HG03378 (cell line): ENCODE measurements at regions not wholly inside any gene's neighbourhood (a gene's known extent, or its start where the extent isn't known, plus 50 kb on each side); places are given as distances from the start of the nearest gene placed in this dataset.

Experiments
- ATAC-seq: cut with Tn5 transposase; IDR thresholded peaks from one replicate; pipeline ENCODE4 v1.9.1; 2021; ENCODE audit warnings: mild to moderate bottlenecking, moderate library complexity; ENCODE audit not compliant: unreplicated experiment

DNA sequence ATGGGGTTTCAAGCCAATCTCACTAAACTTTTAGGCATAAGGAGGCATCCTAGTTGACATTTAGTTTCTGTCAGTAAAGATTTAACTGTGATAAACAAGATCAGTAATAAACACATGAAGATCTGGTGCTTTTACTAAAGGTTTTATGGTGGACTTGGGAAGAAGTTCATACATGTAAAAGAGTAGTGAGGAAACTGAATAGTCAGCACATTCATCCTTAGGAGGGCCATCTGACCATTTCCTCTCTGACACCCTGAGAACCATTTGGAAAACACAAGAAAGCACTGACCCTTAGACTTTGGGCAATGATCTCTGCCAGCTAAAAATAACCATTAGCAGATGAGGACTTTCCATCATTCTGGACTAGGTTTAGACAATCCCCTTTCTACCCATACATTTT is 1040.9 kb downstream of the AGBL1 start:
- ATAC-seq: no peak

DNA sequence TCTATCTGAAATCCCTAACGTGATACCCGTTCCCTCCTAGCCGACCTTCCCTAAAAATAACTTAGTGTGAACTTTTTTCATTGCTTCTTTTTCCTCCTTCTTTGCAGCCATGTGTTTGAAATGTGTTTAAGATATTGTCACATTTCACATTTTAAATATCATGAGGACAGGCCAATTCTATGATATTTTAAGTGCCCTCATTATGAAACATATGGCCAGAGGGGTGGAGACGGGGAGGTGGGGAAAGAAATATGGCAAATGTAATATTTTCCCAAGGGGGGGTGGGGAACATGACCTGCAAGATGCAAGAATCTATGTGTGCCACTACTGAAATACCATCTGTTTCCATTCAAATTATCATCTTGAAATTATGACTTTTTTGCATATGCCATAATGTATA is 1039.2 kb downstream of the AGBL1 start:
- no peak for ATAC-seq

DNA sequence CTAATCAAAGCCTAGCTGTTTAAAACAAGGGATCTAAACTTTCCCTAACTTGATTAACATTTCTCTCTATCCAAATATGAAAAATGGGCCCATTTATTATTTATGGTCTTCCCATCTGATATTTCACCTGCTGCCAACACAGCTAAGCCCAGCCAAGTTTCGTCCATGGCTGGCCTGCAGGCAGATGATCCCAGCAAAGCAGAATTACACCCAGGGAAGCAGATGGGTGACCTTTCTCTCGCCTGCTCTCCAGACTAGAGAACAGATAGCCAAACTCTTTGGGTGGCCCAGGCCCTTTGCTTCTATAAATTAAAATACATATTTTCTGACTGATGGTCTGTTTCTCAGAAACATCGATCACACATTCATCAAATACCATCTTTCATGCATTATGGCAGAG is 1038.8 kb downstream of the AGBL1 start:
- ATAC-seq: no peak

DNA sequence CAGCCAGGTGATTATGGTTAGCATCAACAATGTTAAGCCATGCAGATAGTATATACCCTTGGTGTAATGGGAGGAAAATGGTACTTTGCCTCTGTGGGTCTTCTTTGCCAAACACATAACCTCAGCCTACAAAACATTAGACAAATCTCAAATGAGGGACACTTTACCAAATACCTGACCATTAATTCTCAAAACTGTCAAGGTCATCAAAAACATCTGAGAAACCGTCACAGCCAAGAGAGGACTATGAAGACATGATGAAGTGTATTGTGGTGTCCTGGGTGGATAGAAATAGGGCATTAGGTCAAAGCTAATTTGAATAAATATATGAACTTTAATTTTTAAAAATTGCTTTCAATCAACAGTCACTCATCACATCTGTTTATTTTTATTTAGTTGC is 1036.1 kb downstream of the AGBL1 start:
- ATAC-seq: no peak

DNA sequence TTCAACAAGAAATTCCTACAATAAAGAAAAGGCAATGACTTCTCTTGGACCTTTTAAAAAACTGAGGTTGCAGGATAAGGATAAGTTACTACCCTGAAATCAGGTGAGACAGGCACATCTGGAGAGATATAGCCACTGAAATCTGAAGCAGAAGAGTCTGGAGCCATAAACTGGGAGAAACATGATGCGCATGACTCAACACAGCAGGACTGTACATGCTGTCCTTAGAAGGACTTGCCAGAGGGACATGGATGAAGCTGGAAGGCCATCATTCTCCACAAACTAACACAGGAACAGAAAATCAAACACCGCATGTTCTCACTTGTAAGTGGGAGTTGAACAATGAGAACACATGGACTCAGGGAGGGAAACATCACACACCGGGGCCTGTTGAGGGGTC is 1020.2 kb downstream of the AGBL1 start:
- ATAC-seq: no peak

DNA sequence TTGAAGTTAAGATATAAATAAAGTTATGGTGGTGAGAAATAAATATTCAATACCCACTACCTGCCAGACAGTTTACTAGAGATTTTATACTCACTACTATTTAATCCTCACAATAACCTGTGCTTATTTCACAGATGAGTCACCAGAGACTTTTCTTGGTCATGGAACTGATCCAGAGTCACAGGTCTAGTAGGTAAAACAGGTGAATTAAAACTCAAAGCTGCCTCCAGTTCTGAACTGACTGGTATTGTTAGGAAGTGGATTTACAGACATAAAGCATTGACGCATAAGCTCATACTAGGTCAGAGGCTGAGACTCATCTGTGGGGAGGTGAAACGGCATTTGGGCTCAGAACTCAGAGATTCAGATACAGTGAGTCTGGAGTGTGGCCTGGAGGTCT is 1009.9 kb downstream of the AGBL1 start:
- no peak for ATAC-seq

DNA sequence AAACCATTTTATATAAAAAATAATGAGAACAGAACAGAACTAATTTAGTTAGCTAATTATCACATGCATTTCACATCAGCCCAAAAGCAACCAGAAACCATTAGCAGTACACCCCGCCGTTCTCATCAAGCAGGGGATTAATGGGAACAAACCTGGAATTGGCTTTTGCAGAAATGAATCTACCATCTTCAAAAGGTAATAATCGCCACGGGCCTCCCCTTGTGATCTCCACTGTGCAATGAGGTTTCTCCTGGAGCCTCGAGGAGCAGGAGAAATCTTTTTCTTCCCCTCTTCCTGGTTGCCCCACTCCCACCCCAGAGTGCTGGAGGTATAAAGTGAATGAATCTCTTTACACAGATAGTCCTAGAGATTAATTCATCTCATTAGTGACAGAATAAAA is 1003.5 kb downstream of the AGBL1 start:
- ATAC-seq: no peak

DNA sequence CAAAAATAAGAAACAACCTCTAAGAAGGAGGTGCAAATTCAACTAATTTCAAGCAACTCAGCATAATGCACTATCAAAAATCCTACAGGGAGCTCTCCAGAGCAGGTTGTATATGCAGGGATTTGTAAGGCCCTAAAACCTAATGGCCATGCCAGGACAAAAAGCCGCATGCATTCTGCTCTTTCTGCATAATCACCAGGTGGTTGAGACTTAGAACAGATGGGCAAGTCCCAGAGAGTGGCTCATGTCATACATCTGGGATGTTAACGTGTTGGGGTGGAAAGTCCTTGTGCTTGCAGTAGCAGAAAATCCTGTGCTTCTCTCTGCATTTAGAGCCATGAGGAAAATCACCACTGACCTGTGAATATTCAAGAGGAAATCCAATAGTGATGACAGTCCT is 1002.9 kb downstream of the AGBL1 start:
- no peak for ATAC-seq

DNA sequence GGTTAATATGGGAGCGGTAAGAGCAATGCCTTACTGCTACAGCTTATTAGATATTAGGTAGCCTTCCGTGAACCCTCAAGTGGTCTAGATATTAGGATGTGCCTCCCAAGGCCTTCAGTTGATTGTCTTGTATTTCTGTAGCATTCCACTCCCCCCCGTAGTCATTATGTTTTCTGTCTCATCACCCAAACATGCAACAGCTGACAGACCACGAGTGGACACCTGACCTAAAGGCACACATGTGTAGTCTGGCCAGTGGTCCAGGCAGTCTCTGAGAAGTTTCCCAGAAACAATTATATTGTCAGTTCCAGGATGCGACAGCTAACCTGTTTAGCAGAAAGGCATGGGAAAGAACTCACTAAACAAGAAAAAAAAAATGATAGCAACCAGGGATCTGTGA is 1000.9 kb downstream of the AGBL1 start:
- no peak for ATAC-seq
